HUES64 (cell line): ENCODE measurements at regions not wholly inside any gene's neighbourhood (a gene's known extent, or its start where the extent isn't known, plus 50 kb on each side); places are given as distances from the start of the nearest gene placed in this dataset.

Experiments used
- H3K27ac ChIP-seq: 2 replicates; pipeline ENCODE4 v1.7.0; 2013; ENCODE audit warnings: low read depth, low read length, inconsistent platforms
- H3K27me3 ChIP-seq: 2 replicates; pipeline ENCODE4 v1.6.1; 2013; ENCODE audit warnings: mild to moderate bottlenecking, low read length; ENCODE audit not compliant: insufficient read depth
- H3K36me3 ChIP-seq: 2 replicates; pipeline ENCODE4 v1.6.1; 2013; ENCODE audit warnings: mild to moderate bottlenecking, low read length; ENCODE audit not compliant: insufficient read depth
- H3K4me1 ChIP-seq: 2 replicates; pipeline ENCODE4 v1.6.1; 2013; ENCODE audit warnings: mild to moderate bottlenecking, low read length, moderate library complexity; ENCODE audit not compliant: insufficient read depth
- H3K4me3 ChIP-seq: 2 replicates; pipeline ENCODE4 v1.5.1; 2013; ENCODE audit warnings: mild to moderate bottlenecking, low read length, moderate library complexity
- H3K9ac ChIP-seq: 2 replicates; pipeline ENCODE4 v1.6.1; 2013; ENCODE audit warnings: mild to moderate bottlenecking, low read depth, low read length
- H3K9me3 ChIP-seq: 2 replicates; pipeline ENCODE4 v1.6.1; 2013; ENCODE audit warnings: low read depth, low read length; ENCODE audit not compliant: insufficient read depth
- WGBS: fragments of 150-250, 120-280 bp; methylation state at CpG from one replicate; pipeline ENCODE4 v1.1.7; 2013; ENCODE audit warnings: missing lambda C conversion rate; 5-methylcytosine and 5-hydroxymethylcytosine counted together

DNA sequence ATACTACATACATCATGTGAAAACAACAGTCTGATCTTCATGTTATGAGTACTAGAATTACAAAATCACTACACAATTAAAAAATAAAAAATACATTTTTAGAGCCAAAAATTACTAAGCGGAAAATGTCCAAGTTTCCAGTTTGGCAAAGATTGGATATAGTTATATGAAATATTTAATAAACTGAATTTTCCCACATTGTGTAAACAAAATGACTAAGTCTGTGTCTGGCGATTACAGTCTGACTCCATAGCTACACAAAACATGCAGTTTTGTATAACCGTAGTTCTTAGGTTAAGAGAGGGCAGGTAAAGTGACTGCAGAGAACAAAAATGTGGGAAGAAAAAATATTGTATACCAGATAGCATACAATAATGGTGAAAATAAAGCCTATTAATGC lies 59.2 kb upstream of the TMEM47 start:
- WGBS = no CpG with 5 or more reads among the region's 3 CpGs
- no peak overlapping the region for H3K4me3 ChIP-seq
- no peaks in the 10 kb centered on the region for H3K4me1 ChIP-seq
- no peak overlapping the region for H3K9ac ChIP-seq
- no peak overlapping the region for H3K27ac ChIP-seq
- H3K36me3 ChIP-seq = no peaks in the 10 kb centered on the region
- no peaks in the 10 kb centered on the region for H3K27me3 ChIP-seq
- no peaks in the 10 kb centered on the region for H3K9me3 ChIP-seq

- H3K4me3 ChIP-seq = no peak overlapping the region
- no peak overlapping the region for H3K9ac ChIP-seq
- no peaks in the 10 kb centered on the region for H3K9me3 ChIP-seq
- H3K27ac ChIP-seq = no peak overlapping the region
- H3K4me1 ChIP-seq = no peaks in the 10 kb centered on the region
- no peaks in the 10 kb centered on the region for H3K36me3 ChIP-seq
- WGBS = 79% methylated on average over 1 of the region's 1 CpG
- no peaks in the 10 kb centered on the region for H3K27me3 ChIP-seq
These were observed 77.3 kb upstream of the TMEM47 start for GRCh38 chrX:34734383-34734782.

DNA sequence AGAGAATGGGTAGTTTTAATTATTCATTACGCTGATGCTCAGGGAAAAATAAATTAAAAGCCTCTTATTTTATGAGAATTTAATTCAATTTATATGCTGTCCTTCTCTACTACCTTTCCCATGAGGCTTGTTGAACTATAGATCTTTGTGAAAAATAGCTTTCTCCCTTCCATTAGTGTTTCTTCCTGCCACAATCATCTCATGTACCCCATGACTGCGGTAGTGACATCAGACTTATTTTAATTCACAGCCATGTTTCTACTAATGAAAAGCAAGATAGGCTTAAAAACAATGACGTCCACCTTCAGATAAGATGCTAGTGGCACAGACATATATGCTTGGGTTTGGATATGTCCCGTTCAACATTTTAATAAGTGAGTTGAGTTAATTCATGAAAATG lies 87.4 kb upstream of the TMEM47 start:
- WGBS = 96% methylated on average over 3 of the region's 4 CpGs
- Histone ChIP-seq H3K4me3 (no peak overlapping the region), H3K4me1 (no peaks in the 10 kb centered on the region), H3K27ac (no peak overlapping the region), H3K27me3 (no peaks in the 10 kb centered on the region), H3K9me3 (no peaks in the 10 kb centered on the region), H3K36me3 (no peaks in the 10 kb centered on the region), H3K9ac (no peak overlapping the region)

DNA sequence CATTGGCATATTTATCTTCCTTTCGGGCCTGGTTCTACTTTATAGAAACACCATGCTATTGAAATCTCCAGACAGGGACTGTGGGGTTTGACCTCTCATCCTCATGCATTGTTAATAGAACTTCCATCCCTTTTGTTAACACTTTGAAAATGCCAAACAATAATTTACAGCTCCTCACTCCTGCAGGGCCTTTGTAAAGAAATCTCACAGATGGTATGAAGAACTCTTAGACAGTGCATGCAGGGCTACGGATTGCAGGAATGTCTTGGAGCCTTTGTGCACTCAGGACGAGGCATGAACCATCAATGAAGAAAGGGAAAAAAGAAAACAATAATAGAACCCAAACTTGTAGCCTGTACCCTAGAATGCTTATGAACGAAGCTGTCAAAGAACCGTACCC lies 92.8 kb upstream of the TMEM47 start:
- no peaks in the 10 kb centered on the region for H3K27me3 ChIP-seq
- 79% methylated on average over 2 of the region's 5 CpGs for WGBS
- no peak overlapping the region for H3K9ac ChIP-seq
- H3K4me3 ChIP-seq = no peak overlapping the region
- no peaks in the 10 kb centered on the region for H3K36me3 ChIP-seq
- H3K4me1 ChIP-seq = no peaks in the 10 kb centered on the region
- H3K27ac ChIP-seq = no peak overlapping the region
- H3K9me3 ChIP-seq = no peaks in the 10 kb centered on the region

DNA sequence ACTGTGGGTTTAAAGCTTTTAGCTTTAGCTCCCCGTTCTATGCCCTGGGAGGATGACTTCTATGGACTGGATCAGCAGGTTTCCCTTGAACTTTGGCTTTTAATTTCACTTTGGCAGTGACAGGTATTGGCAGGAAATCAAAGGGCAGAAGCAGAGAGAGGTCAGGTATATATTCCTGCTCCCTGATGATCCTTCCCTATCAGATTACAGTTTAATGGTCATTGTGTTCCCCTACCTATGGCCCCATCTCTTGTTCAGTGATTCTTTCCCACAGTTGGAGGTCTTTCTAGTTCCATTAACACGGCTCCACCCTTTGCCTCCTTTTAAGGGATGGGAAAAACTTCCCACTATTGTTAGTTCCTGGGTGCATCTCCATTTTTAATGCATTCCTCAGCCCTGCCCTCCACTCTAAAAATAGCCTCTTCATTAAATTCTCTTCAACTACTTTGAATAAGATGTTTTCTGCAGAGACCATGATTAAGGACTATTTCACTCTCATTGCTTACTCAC lies 107.8 kb upstream of the TMEM47 start:
- Histone ChIP-seq H3K9ac (no peak overlapping the region), H3K27ac (peak overlapping the region; percentile 84; the same call in 1 of the 2 replicates), H3K4me1 (peaks cover 16% of the 10 kb centered on the region), H3K36me3 (no peaks in the 10 kb centered on the region), H3K4me3 (no peak overlapping the region), H3K27me3 (no peaks in the 10 kb centered on the region), H3K9me3 (no peaks in the 10 kb centered on the region)
- WGBS = 53% methylated on average over 2 of the region's 2 CpGs

DNA sequence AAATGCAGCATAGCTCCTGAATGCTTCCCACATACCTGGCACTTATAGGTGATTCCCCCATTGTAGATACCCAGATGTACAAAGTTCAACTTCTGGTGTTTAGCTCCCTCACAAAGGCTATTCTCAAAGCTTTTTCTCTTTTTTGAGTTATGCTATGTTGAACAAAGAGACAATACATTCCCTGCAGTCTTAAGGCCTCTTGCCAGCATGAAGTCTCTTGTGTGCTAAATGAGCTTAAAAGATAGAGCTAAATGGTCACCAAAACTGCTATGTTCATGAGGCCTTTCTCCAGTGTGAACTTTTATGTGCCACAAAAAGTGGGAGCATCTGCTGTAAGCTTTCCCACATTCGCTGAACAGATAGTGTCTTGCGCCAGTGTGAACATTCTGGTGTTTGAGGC lies 111.2 kb upstream of the TMEM47 start:
- Histone ChIP-seq H3K27ac (no peak overlapping the region), H3K27me3 (no peaks in the 10 kb centered on the region), H3K4me3 (no peak overlapping the region), H3K9me3 (no peaks in the 10 kb centered on the region), H3K9ac (no peak overlapping the region), H3K4me1 (peaks cover 16% of the 10 kb centered on the region), H3K36me3 (no peaks in the 10 kb centered on the region)
- WGBS = 97% methylated on average over 2 of the region's 2 CpGs

GRCh38 chrX:34770511-34770910 lies 113.4 kb upstream of the TMEM47 start:
- no peak overlapping the region for H3K9ac ChIP-seq
- H3K27ac ChIP-seq = no peak overlapping the region
- no peaks in the 10 kb centered on the region for H3K9me3 ChIP-seq
- WGBS = 100% methylated on average over 1 of the region's 1 CpG
- no peaks in the 10 kb centered on the region for H3K36me3 ChIP-seq
- H3K4me1 ChIP-seq = peaks cover 4% of the 10 kb centered on the region
- no peak overlapping the region for H3K4me3 ChIP-seq
- no peaks in the 10 kb centered on the region for H3K27me3 ChIP-seq

- Histone ChIP-seq H3K27ac (no peak overlapping the region), H3K36me3 (no peaks in the 10 kb centered on the region), H3K9ac (no peak overlapping the region), H3K4me1 (no peaks in the 10 kb centered on the region), H3K4me3 (no peak overlapping the region), H3K9me3 (no peaks in the 10 kb centered on the region), H3K27me3 (no peaks in the 10 kb centered on the region)
- 91% methylated on average over 2 of the region's 2 CpGs for WGBS
These were observed 121.8 kb upstream of the TMEM47 start for GRCh38 chrX:34778916-34779315.

DNA sequence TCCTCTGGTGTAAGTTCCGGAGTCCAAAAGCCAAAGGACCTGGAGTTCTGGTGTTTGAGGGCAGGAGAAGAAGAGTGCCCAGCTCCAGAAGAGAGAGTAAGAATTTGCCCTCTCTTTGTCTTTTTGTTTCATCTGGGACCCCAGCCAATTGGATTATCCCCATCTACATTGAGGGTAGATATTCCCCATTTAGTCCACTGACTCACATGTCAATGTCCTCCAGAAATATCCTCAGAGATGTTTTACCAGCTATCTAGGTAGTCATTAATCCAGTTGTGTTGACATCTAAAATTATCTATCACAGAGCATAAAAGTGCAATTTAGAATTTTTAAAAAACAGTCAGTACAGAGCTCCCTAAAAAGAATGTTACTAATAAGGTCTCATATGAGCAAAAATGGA lies 132.9 kb upstream of the TMEM47 start:
- 100% methylated on average over 1 of the region's 1 CpG for WGBS

GRCh38 chrX:34805951-34806350 lies 136.6 kb upstream of the FAM47B start:
- WGBS = 83% methylated on average over 2 of the region's 3 CpGs
- Histone ChIP-seq H3K27me3 (no peaks in the 10 kb centered on the region), H3K27ac (no peak overlapping the region)

More for the DNA sequence above, 132.9 kb upstream of the TMEM47 start:
- H3K27ac ChIP-seq = no peak overlapping the region
- H3K36me3 ChIP-seq = no peaks in the 10 kb centered on the region
- H3K9me3 ChIP-seq = no peaks in the 10 kb centered on the region
- no peaks in the 10 kb centered on the region for H3K27me3 ChIP-seq
- no peak overlapping the region for H3K9ac ChIP-seq
- no peak overlapping the region for H3K4me3 ChIP-seq
- H3K4me1 ChIP-seq = no peaks in the 10 kb centered on the region

DNA sequence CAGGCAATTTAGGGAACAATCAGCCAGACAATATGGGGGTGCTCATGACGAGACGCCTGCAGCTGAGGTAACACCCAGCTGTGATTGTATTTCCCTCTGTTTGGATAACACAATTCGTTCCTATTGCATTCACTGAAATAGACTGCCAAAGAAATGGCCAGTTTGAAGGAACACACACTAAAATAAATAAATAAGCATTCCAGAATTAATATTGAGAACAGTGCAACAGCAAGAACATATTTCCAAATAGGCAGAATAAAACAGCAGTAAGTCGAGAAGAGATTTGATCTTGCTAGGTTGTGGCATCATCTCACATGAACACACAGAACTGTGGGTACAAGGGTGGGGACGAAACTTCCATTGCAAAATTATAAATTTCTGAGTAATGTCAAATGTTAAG lies 133.5 kb upstream of the FAM47B start:
- no peaks in the 10 kb centered on the region for H3K27me3 ChIP-seq
- 90% methylated on average over 3 of the region's 5 CpGs for WGBS
- no peaks in the 10 kb centered on the region for H3K36me3 ChIP-seq

More at GRCh38 chrX:34805951-34806350, 136.6 kb upstream of the FAM47B start:
- H3K9me3 ChIP-seq = no peaks in the 10 kb centered on the region
- no peak overlapping the region for H3K4me3 ChIP-seq
- no peaks in the 10 kb centered on the region for H3K4me1 ChIP-seq
- H3K9ac ChIP-seq = no peak overlapping the region
- H3K36me3 ChIP-seq = no peaks in the 10 kb centered on the region

GRCh38 chrX:34810364-34810763 lies 132.2 kb upstream of the FAM47B start:
- H3K9me3 ChIP-seq = no peaks in the 10 kb centered on the region
- H3K27me3 ChIP-seq = no peaks in the 10 kb centered on the region
- H3K4me1 ChIP-seq = no peaks in the 10 kb centered on the region
- H3K4me3 ChIP-seq = no peak overlapping the region
- no peaks in the 10 kb centered on the region for H3K36me3 ChIP-seq
- WGBS = no CpG with 5 or more reads among the region's 2 CpGs
- no peak overlapping the region for H3K9ac ChIP-seq
- H3K27ac ChIP-seq = no peak overlapping the region

More for the DNA sequence above, 133.5 kb upstream of the FAM47B start:
- no peak overlapping the region for H3K9ac ChIP-seq
- H3K4me3 ChIP-seq = no peak overlapping the region
- no peaks in the 10 kb centered on the region for H3K9me3 ChIP-seq
- H3K27ac ChIP-seq = no peak overlapping the region
- no peaks in the 10 kb centered on the region for H3K4me1 ChIP-seq
